ENCODE measurements at regions not wholly inside any gene's neighbourhood (a gene's known extent, or its start where the extent isn't known, plus 50 kb on each side); places are given as distances from the start of the nearest gene placed in this dataset.

GRCh38 chr1:194940336-194941030 lies 1667.8 kb downstream of the KCNT2 start:
- 9% methylated on average over 2 of the region's 2 CpGs for WGBS (ENCODE audit: insufficient coverage, low coverage, missing lambda C conversion rate)
- Histone ChIP-seq H3K36me3 (ENCODE audit: control insufficient read depth, insufficient read depth, low read length) (no peaks in the 10 kb centered on the region), H3K79me2 (ENCODE audit: control insufficient read depth, insufficient read depth, low read length) (no peaks in the 10 kb centered on the region), H3K4me1 (replicated peaks in 1 of 2; ENCODE audit: control insufficient read depth in 2 of 2, insufficient read depth in 2 of 2, low read length in 2 of 2) (no peaks in the 10 kb centered on the region), H2AFZ (ENCODE audit: low read depth, low read length) (no peak overlapping the region), H3K9me1 (ENCODE audit: control insufficient read depth, insufficient read depth, low read length) (no peaks in the 10 kb centered on the region), H3K4me2 (ENCODE audit: insufficient read depth, low read length) (no peak overlapping the region), H4K20me1 (replicated peaks; ENCODE audit: control insufficient read depth, insufficient read depth, low read length) (no peaks in the 10 kb centered on the region), H3K27me3 (ENCODE audit: control insufficient read depth in 2 of 2, insufficient read depth in 2 of 2, low read length in 2 of 2) (no peaks in the 10 kb centered on the region), H3K4me3 (no peak overlapping the region), H3K27ac (ENCODE audit: extremely low read depth, low read depth, low read length) (no peak overlapping the region), H3K9ac (ENCODE audit: insufficient read depth in 1 of 2, low read depth in 2 of 2, low read length in 2 of 2) (no peak overlapping the region), H3K9me3 (replicated peaks; ENCODE audit: control insufficient read depth, insufficient read depth, low read depth, low read length) (no peaks in the 10 kb centered on the region)
- POLR2A ChIA-PET = no interaction called here
- TF ChIP-seq FOXK2 (conservative IDR thresholded peaks at IDR 0.05 in 1 of 2, IDR thresholded peaks at IDR 0.05 in 1 of 2; ENCODE audit: low read depth in 2 of 2) (no peak), TGIF2 (CRISPR knock-in tag; IDR thresholded peaks at IDR 0.05) (no peak), CCAR2 (IDR thresholded peaks at IDR 0.05; ENCODE audit: low read depth, low read length) (no peak), NFXL1 (CRISPR knock-in tag; IDR thresholded peaks at IDR 0.05) (no peak), PRPF4 (IDR thresholded peaks at IDR 0.05; ENCODE audit: insufficient read depth, low read depth, low read length, poor library complexity, severe bottlenecking) (no peak), ZNF134 (CRISPR knock-in tag; conservative IDR thresholded peaks at IDR 0.05) (no peak), ZNF277 (CRISPR knock-in tag; IDR thresholded peaks at IDR 0.05; ENCODE audit: borderline replicate concordance) (no peak), NR2C1 (IDR thresholded peaks at IDR 0.05) (no peak), NR2C1 (tag; IDR thresholded peaks at IDR 0.05) (no peak), SP2 (IDR thresholded peaks at IDR 0.05; ENCODE audit: extremely low read depth, low read depth, low read length, poor library complexity, severe bottlenecking) (no peak), ARID4B (CRISPR knock-in tag; IDR thresholded peaks at IDR 0.05) (no peak), CHD2 (IDR thresholded peaks at IDR 0.05; ENCODE audit: low read depth, low read length) (no peak), HMGN3 (IDR thresholded peaks at IDR 0.05; ENCODE audit: borderline replicate concordance, extremely low read depth, insufficient read length, low read depth, low read length) (no peak), MBD2 (IDR thresholded peaks at IDR 0.05; ENCODE audit: borderline replicate concordance, low read depth) (no peak), KLF1 (tag; IDR thresholded peaks at IDR 0.05) (no peak), SFPQ (IDR thresholded peaks at IDR 0.05; ENCODE audit: low read depth, low read length) (no peak)
- CTCF ChIA-PET (ENCODE audit: low intra/inter-chr PET ratio) = no interaction called here
- BruUV-seq (replicated peaks) = no TSS peak
- no peak for DNase-seq (ENCODE audit: extremely low read depth in 1 of 4, low spot score in 3 of 4)
- no peak for FAIRE-seq
- in situ Hi-C loops (cut with MboI) = no loop called here
- intact Hi-C loops (cut with micrococcal nuclease) = no loop called here
- ATAC-seq = no peak

All from K562 (cell line).